Vagina (tissue), 2 donors: ENCODE measurements at regions not wholly inside any gene's neighbourhood (a gene's known extent, or its start where the extent isn't known, plus 50 kb on each side); places are given as distances from the start of the nearest gene placed in this dataset.

Source experiments
- DNase-seq, 2 donors: peaks; one replicate each; pipeline ENCODE4 v3.0.0-alpha.2; 2017; ENCODE audit errors: extremely low spot score in 2 of 2
- H3K27ac ChIP-seq: fragments of 200-600 bp; sonication (generic); one replicate; pipeline ENCODE4 v1.5.1; 2019
- H3K27me3 ChIP-seq: fragments of 200-600 bp; sonication (generic); one replicate; pipeline ENCODE4 v1.5.1; 2019
- H3K36me3 ChIP-seq, 2 donors: fragments of 200-600 bp; sonication (generic); one replicate each; pipeline ENCODE4 v1.5.1; 2017 to 2019
- H3K4me1 ChIP-seq: fragments of 200-600 bp; sonication (generic); one replicate; pipeline ENCODE4 v1.5.1; 2019
- H3K4me3 ChIP-seq, 2 donors: fragments of 200-600 bp; sonication (generic); 1 replicate in 1 of 2; 2 replicates in 1 of 2; pipeline ENCODE4 v1.5.1; 2016 to 2019
- H3K9me3 ChIP-seq: fragments of 200-600 bp; sonication (generic); one replicate; pipeline ENCODE4 v1.5.1; 2019
- CTCF ChIP-seq, 3 experiments: fragments of 450-650 bp in 2 of 3; fragments of 200-600 bp in 1 of 3; sonication (generic) in 1 of 3; IDR thresholded peaks; one replicate each; pipeline ENCODE4 v1.5.1; 2017 to 2019; ENCODE audit warnings: antibody characterized with exemption in 3 of 3, mild to moderate bottlenecking in 2 of 3, moderate library complexity in 2 of 3
- POLR2A ChIP-seq, 2 donors: fragments of 450-650 bp; IDR thresholded peaks; one replicate each; pipeline ENCODE4 v1.6.1; 2017; ENCODE audit warnings: antibody characterized with exemption in 2 of 2, mild to moderate bottlenecking in 2 of 2, moderate library complexity in 2 of 2
- POLR2AphosphoS5 ChIP-seq, 2 donors: sonication (generic); formaldehyde crosslinking; IDR thresholded peaks; one replicate each; pipeline ENCODE4 v1.9.0; 2017; ENCODE audit warnings: antibody characterized with exemption in 2 of 2, mild to moderate bottlenecking in 2 of 2, low read depth in 1 of 2; ENCODE audit not compliant: insufficient read depth in 1 of 2
- intact Hi-C: fragments of 100-400 bp; cut with DNase I; formaldehyde crosslinking; loops from one replicate; pipeline ENCODE4 v1.15.1; 2023

GRCh38 chr16:85986931-85987749, 88.2 kb downstream of the IRF8 start:
- no peaks in the 10 kb centered on the region for H3K27me3 ChIP-seq
- intact Hi-C loops = loop anchor here (2.0 kb wide), 1 partner anchor 166 kb away; no protein-coding TSS in a partner anchor
- no peak overlapping the region for H3K27ac ChIP-seq
- no peak for DNase-seq
- H3K4me3 ChIP-seq = no peak overlapping the region
- no peaks in the 10 kb centered on the region for H3K36me3 ChIP-seq
- H3K9me3 ChIP-seq = no peaks in the 10 kb centered on the region
- peaks cover 5% of the 10 kb centered on the region for H3K4me1 ChIP-seq
- TF ChIP-seq POLR2AphosphoS5 (IDR thresholded peaks at IDR 0.05; ENCODE audit: insufficient read depth in 1 of 2, low read depth in 1 of 2) (no peak), POLR2A (IDR thresholded peaks at IDR 0.05) (no peak), CTCF (IDR thresholded peaks at IDR 0.05) (peak in 1 of 3 experiments; percentile 9)

GRCh38 chr16:85987750-85988078, 88.8 kb downstream of the IRF8 start:
- DNase-seq = no peak
- Histone ChIP-seq H3K9me3 (no peaks in the 10 kb centered on the region), H3K27me3 (no peaks in the 10 kb centered on the region), H3K4me3 (no peak overlapping the region), H3K4me1 (peaks cover 5% of the 10 kb centered on the region), H3K27ac (no peak overlapping the region), H3K36me3 (no peaks in the 10 kb centered on the region)
- TF ChIP-seq POLR2A (IDR thresholded peaks at IDR 0.05) (no peak), POLR2AphosphoS5 (IDR thresholded peaks at IDR 0.05; ENCODE audit: insufficient read depth in 1 of 2, low read depth in 1 of 2) (no peak)
- intact Hi-C loops = loop anchor here (2.0 kb wide), 1 partner anchor 167 kb away; no protein-coding TSS in a partner anchor

- TF ChIP-seq CTCF (IDR thresholded peaks at IDR 0.05) (no peak), POLR2AphosphoS5 (IDR thresholded peaks at IDR 0.05; ENCODE audit: insufficient read depth in 1 of 2, low read depth in 1 of 2) (no peak), POLR2A (IDR thresholded peaks at IDR 0.05) (no peak)
- Histone ChIP-seq H3K4me1 (peaks cover 5% of the 10 kb centered on the region), H3K4me3 (no peak overlapping the region), H3K27ac (no peak overlapping the region), H3K36me3 (no peaks in the 10 kb centered on the region), H3K27me3 (no peaks in the 10 kb centered on the region), H3K9me3 (no peaks in the 10 kb centered on the region)
- intact Hi-C loops = no loop called here
- DNase-seq = no peak
Measured at GRCh38 chr16:85988306-85988705, 89.3 kb downstream of the IRF8 start.

- Histone ChIP-seq H3K27me3 (no peaks in the 10 kb centered on the region), H3K27ac (no peak overlapping the region), H3K9me3 (no peaks in the 10 kb centered on the region), H3K36me3 (no peaks in the 10 kb centered on the region), H3K4me1 (peaks cover 5% of the 10 kb centered on the region), H3K4me3 (no peak overlapping the region)
- intact Hi-C loops = no loop called here
- TF ChIP-seq POLR2AphosphoS5 (IDR thresholded peaks at IDR 0.05; ENCODE audit: insufficient read depth in 1 of 2, low read depth in 1 of 2) (no peak), CTCF (IDR thresholded peaks at IDR 0.05) (no peak), POLR2A (IDR thresholded peaks at IDR 0.05) (no peak)
- DNase-seq = no peak
Measured at GRCh38 chr16:85988723-85989313, 89.9 kb downstream of the IRF8 start.

- H3K36me3 ChIP-seq = no peaks in the 10 kb centered on the region
- H3K27ac ChIP-seq = no peak overlapping the region
- no peak overlapping the region for H3K4me3 ChIP-seq
- no peaks in the 10 kb centered on the region for H3K9me3 ChIP-seq
- TF ChIP-seq CTCF (IDR thresholded peaks at IDR 0.05) = no peak
- peaks cover 5% of the 10 kb centered on the region for H3K4me1 ChIP-seq
- intact Hi-C loops = no loop called here
- no peaks in the 10 kb centered on the region for H3K27me3 ChIP-seq
- DNase-seq = no peak
Measured at GRCh38 chr16:85989376-85989775, 90.4 kb downstream of the IRF8 start.
